HepG2 (cell line): ENCODE measurements at regions not wholly inside any gene's neighbourhood (a gene's known extent, or its start where the extent isn't known, plus 50 kb on each side); places are given as distances from the start of the nearest gene placed in this dataset.

ENCODE experiments used
- CBX2 ChIP-seq, 2 experiments: fragments of 200-600 bp in 1 of 2; sonication (generic); formaldehyde crosslinking in 1 of 2; IDR thresholded peaks; 2 replicates each; pipeline versions ENCODE4 v1.7.0 to v1.8.1; 2018 to 2022; ENCODE audit warnings: low read depth in 2 of 2, low read length in 1 of 2, mild to moderate bottlenecking in 1 of 2, missing genetic modification reagents in 1 of 2
- CHD2 ChIP-seq: IDR thresholded peaks from 2 replicates; pipeline ENCODE4 v1.6.1; 2011; ENCODE audit warnings: low read depth, low read length, improper control_type of control experiment
- HDAC2 ChIP-seq: sonication (generic); formaldehyde crosslinking; IDR thresholded peaks from 2 replicates; pipeline ENCODE4 v1.4.0; 2020; ENCODE audit warnings: missing genetic modification reagents
- HIVEP1 ChIP-seq: sonication (generic); formaldehyde crosslinking; IDR thresholded peaks from 2 replicates; pipeline ENCODE4 v1.4.0; 2020; ENCODE audit warnings: mild to moderate bottlenecking, missing genetic modification reagents
- JARID2 ChIP-seq: sonication (generic); formaldehyde crosslinking; IDR thresholded peaks from 2 replicates; pipeline ENCODE4 v1.8.1; 2023; ENCODE audit warnings: missing genetic modification reagents, inconsistent platforms; ENCODE audit not compliant: insufficient replicate concordance
- KLF9 ChIP-seq: IDR thresholded peaks from 2 replicates; pipeline ENCODE4 v1.6.1; 2016; ENCODE audit warnings: low read depth
- MAF1 ChIP-seq: sonication (generic); formaldehyde crosslinking; IDR thresholded peaks from 2 replicates; pipeline ENCODE4 v1.5.0; 2020; ENCODE audit warnings: missing genetic modification reagents, borderline replicate concordance
- MIXL1 ChIP-seq: IDR thresholded peaks from 2 replicates; pipeline ENCODE4 v1.6.1; 2016
- NFRKB ChIP-seq: fragments of 450-650 bp; IDR thresholded peaks from 2 replicates; pipeline ENCODE4 v1.6.1; 2017
- RCOR2 ChIP-seq: IDR thresholded peaks from 2 replicates; pipeline ENCODE4 v1.6.1; 2016; ENCODE audit warnings: missing biosample characterization, missing genetic modification reagents
- SIX1 ChIP-seq: sonication (generic); formaldehyde crosslinking; IDR thresholded peaks from 2 replicates; pipeline ENCODE4 v1.4.0; 2020; ENCODE audit warnings: missing genetic modification reagents, borderline replicate concordance
- SP2 ChIP-seq: sonication (generic); formaldehyde crosslinking; IDR thresholded peaks from 2 replicates; pipeline ENCODE4 v1.5.1; 2020; ENCODE audit warnings: mild to moderate bottlenecking, missing genetic modification reagents
- ZFP82 ChIP-seq: sonication (generic); formaldehyde crosslinking; IDR thresholded peaks from 2 replicates; pipeline ENCODE4 v1.5.1; 2020; ENCODE audit warnings: mild to moderate bottlenecking, missing genetic modification reagents, borderline replicate concordance
- ZNF460 ChIP-seq: sonication (generic); formaldehyde crosslinking; IDR thresholded peaks from 2 replicates; pipeline ENCODE4 v1.5.1; 2020; ENCODE audit warnings: missing genetic modification reagents, mild to moderate bottlenecking, borderline replicate concordance
- ZNF546 ChIP-seq: sonication (generic); formaldehyde crosslinking; conservative IDR thresholded peaks from 2 replicates; pipeline ENCODE4 v1.8.1; 2023; ENCODE audit warnings: mild to moderate bottlenecking, missing genetic modification reagents
- ZNF670 ChIP-seq: sonication (generic); formaldehyde crosslinking; IDR thresholded peaks from 2 replicates; pipeline ENCODE4 v1.8.0; 2022; ENCODE audit warnings: mild to moderate bottlenecking, missing genetic modification reagents, borderline replicate concordance
- ZNF891 ChIP-seq: sonication (generic); formaldehyde crosslinking; IDR thresholded peaks from 2 replicates; pipeline ENCODE4 v1.5.0; 2020; ENCODE audit warnings: mild to moderate bottlenecking, missing genetic modification reagents
- TF ChIP-seq, protein P1 (sequence below): sonication (generic); formaldehyde crosslinking; IDR thresholded peaks from 2 replicates; pipeline ENCODE4 v1.4.0; 2020; ENCODE audit warnings: missing genetic modification reagents, borderline replicate concordance
- TF ChIP-seq, protein P2 (sequence below): sonication (generic); formaldehyde crosslinking; IDR thresholded peaks from 2 replicates; pipeline ENCODE4 v1.5.1; 2020; ENCODE audit warnings: mild to moderate bottlenecking, missing genetic modification reagents
- TF ChIP-seq, protein P3 (sequence below): sonication (generic); formaldehyde crosslinking; IDR thresholded peaks from 2 replicates; pipeline ENCODE4 v1.8.1; 2023; ENCODE audit warnings: mild to moderate bottlenecking, moderate library complexity, missing genetic modification reagents
- TF ChIP-seq, protein P4 (sequence below): sonication (generic); formaldehyde crosslinking; IDR thresholded peaks from 2 replicates; pipeline ENCODE4 v1.5.0; 2020; ENCODE audit warnings: missing genetic modification reagents
- TF ChIP-seq, protein P5 (sequence below): sonication (generic); formaldehyde crosslinking; IDR thresholded peaks from 2 replicates; pipeline ENCODE4 v1.5.0; 2020; ENCODE audit warnings: mild to moderate bottlenecking, low read depth, missing genetic modification reagents, borderline replicate concordance

DNA sequence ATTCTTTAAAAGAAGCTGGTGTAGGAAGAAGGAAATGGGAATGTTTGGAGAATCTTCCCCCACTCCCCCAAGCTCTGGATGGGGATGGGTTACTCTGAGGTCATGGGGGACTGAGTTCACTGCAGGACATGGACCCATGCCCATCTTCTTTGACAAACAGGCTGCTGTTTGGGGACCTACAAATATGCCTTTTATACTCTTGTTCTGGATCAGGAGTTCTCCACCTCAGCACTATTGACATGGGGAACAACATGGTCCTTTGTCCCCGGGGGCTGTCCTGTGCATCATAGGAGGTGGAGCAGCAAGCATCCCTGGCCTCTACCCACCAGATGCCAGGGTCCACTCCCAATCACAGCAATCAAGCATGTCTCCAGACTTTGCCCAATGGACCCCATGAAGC, 365.8 kb upstream of the C1orf174 start (continued):
- TF ChIP-seq, protein P1, sequence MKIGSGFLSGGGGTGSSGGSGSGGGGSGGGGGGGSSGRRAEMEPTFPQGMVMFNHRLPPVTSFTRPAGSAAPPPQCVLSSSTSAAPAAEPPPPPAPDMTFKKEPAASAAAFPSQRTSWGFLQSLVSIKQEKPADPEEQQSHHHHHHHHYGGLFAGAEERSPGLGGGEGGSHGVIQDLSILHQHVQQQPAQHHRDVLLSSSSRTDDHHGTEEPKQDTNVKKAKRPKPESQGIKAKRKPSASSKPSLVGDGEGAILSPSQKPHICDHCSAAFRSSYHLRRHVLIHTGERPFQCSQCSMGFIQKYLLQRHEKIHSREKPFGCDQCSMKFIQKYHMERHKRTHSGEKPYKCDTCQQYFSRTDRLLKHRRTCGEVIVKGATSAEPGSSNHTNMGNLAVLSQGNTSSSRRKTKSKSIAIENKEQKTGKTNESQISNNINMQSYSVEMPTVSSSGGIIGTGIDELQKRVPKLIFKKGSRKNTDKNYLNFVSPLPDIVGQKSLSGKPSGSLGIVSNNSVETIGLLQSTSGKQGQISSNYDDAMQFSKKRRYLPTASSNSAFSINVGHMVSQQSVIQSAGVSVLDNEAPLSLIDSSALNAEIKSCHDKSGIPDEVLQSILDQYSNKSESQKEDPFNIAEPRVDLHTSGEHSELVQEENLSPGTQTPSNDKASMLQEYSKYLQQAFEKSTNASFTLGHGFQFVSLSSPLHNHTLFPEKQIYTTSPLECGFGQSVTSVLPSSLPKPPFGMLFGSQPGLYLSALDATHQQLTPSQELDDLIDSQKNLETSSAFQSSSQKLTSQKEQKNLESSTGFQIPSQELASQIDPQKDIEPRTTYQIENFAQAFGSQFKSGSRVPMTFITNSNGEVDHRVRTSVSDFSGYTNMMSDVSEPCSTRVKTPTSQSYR (CRISPR knock-in tag) = peak; percentile 61; the same call in 1 of the 2 replicates
- TF ChIP-seq HIVEP1 (CRISPR knock-in tag) = no peak
- TF ChIP-seq MIXL1 = no peak
- TF ChIP-seq CHD2 = no peak
- TF ChIP-seq NFRKB = no peak
- no peak for TF ChIP-seq ZNF546
- no peak for TF ChIP-seq SP2
- no peak for TF ChIP-seq MAF1 (CRISPR knock-in tag)
- TF ChIP-seq ZFP82 (CRISPR knock-in tag) = no peak
- no peak; the same call in 1 of the 2 replicates for TF ChIP-seq RCOR2 (CRISPR knock-in tag)
- no peak for TF ChIP-seq KLF9
- no peak for TF ChIP-seq JARID2 (CRISPR knock-in tag)
- TF ChIP-seq ZNF670 (CRISPR knock-in tag) = no peak
- no peak for TF ChIP-seq ZNF460 (CRISPR knock-in tag)
- TF ChIP-seq SIX1 (CRISPR knock-in tag) = no peak
- TF ChIP-seq, protein P2, sequence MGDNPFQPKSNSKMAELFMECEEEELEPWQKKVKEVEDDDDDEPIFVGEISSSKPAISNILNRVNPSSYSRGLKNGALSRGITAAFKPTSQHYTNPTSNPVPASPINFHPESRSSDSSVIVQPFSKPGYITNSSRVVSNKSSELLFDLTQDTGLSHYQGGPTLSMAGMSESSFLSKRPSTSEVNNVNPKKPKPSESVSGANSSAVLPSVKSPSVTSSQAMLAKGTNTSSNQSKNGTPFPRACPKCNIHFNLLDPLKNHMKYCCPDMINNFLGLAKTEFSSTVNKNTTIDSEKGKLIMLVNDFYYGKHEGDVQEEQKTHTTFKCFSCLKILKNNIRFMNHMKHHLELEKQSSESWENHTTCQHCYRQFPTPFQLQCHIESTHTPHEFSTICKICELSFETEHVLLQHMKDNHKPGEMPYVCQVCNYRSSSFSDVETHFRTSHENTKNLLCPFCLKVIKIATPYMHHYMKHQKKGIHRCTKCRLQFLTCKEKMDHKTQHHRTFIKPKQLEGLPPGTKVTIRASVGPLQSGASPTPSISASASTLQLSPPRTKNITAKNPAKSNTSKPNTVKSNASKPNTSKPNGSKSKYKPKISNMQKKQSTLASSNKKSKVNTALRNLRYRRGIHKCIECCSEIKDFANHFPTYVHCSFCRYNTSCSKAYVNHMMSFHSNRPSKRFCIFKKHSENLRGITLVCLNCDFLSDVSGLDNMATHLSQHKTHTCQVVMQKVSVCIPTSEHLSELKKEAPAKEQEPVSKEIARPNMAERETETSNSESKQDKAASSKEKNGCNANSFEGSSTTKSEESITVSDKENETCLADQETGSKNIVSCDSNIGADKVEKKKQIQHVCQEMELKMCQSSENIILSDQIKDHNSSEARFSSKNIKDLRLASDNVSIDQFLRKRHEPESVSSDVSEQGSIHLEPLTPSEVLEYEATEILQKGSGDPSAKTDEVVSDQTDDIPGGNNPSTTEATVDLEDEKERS = no peak
- TF ChIP-seq, protein P3, sequence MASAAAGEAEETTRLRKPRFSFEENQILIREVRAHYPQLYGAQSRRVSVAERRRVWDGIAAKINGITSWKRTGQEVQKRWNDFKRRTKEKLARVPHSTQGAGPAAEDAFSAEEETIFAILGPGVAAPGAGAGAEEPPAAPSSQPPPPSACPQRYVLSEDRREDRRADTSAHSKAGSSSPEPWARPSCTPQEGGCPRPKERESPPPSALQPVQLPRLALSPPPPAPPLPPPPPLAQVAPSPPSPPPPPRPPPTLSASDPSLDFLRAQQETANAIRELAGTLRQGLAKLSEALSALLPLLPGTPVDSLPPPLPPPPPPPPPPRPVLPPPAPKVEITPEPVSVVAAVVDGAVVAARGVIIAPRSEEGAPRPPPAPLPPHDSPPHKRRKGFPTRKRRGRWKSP (CRISPR knock-in tag) = no peak
- TF ChIP-seq, protein P4, sequence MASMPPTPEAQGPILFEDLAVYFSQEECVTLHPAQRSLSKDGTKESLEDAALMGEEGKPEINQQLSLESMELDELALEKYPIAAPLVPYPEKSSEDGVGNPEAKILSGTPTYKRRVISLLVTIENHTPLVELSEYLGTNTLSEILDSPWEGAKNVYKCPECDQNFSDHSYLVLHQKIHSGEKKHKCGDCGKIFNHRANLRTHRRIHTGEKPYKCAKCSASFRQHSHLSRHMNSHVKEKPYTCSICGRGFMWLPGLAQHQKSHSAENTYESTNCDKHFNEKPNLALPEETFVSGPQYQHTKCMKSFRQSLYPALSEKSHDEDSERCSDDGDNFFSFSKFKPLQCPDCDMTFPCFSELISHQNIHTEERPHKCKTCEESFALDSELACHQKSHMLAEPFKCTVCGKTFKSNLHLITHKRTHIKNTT = no peak
- TF ChIP-seq, protein P5, sequence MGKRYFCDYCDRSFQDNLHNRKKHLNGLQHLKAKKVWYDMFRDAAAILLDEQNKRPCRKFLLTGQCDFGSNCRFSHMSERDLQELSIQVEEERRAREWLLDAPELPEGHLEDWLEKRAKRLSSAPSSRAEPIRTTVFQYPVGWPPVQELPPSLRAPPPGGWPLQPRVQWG = no peak
- TF ChIP-seq ZNF891 (CRISPR knock-in tag) = no peak
- peak; percentile 73 for TF ChIP-seq HDAC2
- TF ChIP-seq CBX2 (IDR thresholded peaks at IDR 0.05; ENCODE audit: low read depth, low read length) = no peak
- no peak for TF ChIP-seq CBX2 (CRISPR knock-in tag; IDR thresholded peaks at IDR 0.05; ENCODE audit: low read depth)
